MM.1S (cell line): ENCODE measurements at regions not wholly inside any gene's neighbourhood (a gene's known extent, or its start where the extent isn't known, plus 50 kb on each side); places are given as distances from the start of the nearest gene placed in this dataset.

Source experiments
- EZH2 ChIP-seq: fragments of 300-600 bp; sonication (generic); optimal IDR thresholded peaks from 2 replicates; pipeline ENCODE3; 2017; ENCODE audit warnings: low read depth, mild to moderate bottlenecking, antibody characterized with exemption, low read length, mixed read lengths
- EZH2phosphoT487 ChIP-seq: fragments of 300-600 bp; sonication (generic); IDR thresholded peaks from 2 replicates; pipeline ENCODE4 v1.6.1; 2018; ENCODE audit warnings: antibody characterized with exemption, low read length
- TF ChIP-seq, protein P1 (sequence below): fragments of 300-600 bp; sonication (generic); IDR thresholded peaks from 2 replicates; pipeline ENCODE4 v1.5.1; 2016; ENCODE audit warnings: antibody characterized with exemption, low read length, mixed read lengths

DNA sequence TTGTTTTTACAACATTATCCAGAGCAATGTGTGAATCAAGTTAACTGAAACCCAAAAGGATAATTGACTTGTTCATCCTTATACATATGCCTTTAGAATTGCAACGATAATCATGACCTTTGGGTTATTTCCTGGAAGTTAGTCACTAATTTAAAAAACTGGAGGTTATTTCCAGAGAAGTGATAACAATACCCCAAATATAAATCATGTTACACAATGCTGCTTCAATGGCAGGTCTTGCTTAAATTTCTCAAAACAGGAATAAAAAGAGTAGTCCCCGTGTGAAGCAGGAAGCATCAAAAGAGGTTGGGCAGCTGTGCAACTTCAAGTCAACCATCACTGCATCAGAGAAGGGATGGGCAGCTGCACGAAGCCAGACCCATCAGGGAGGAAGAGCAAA, 134.4 kb downstream of the EFNB2 start:
- TF ChIP-seq, protein P1, sequence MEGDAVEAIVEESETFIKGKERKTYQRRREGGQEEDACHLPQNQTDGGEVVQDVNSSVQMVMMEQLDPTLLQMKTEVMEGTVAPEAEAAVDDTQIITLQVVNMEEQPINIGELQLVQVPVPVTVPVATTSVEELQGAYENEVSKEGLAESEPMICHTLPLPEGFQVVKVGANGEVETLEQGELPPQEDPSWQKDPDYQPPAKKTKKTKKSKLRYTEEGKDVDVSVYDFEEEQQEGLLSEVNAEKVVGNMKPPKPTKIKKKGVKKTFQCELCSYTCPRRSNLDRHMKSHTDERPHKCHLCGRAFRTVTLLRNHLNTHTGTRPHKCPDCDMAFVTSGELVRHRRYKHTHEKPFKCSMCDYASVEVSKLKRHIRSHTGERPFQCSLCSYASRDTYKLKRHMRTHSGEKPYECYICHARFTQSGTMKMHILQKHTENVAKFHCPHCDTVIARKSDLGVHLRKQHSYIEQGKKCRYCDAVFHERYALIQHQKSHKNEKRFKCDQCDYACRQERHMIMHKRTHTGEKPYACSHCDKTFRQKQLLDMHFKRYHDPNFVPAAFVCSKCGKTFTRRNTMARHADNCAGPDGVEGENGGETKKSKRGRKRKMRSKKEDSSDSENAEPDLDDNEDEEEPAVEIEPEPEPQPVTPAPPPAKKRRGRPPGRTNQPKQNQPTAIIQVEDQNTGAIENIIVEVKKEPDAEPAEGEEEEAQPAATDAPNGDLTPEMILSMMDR: no peak
- TF ChIP-seq EZH2phosphoT487 (no peak), EZH2 (no peak)
